NCI-H345 (cell line): ENCODE measurements at regions not wholly inside any gene's neighbourhood (a gene's known extent, or its start where the extent isn't known, plus 50 kb on each side); places are given as distances from the start of the nearest gene placed in this dataset.
"Not testable (repeated sequence)": the region's sequence is repeated elsewhere in the genome, so short reads cannot be mapped to it uniquely, and the experiment has no call there.

ENCODE experiments used
- DNase-seq: peaks from one replicate; lab custom pipeline; 2025; lab: John Stamatoyannopoulos, UW

- no peak for DNase-seq
Measured at GRCh38 chr12:46884362-46884761, 58.6 kb upstream of the SLC38A4 start.

GRCh38 chr12:46886541-46887041, 60.8 kb upstream of the SLC38A4 start:
- DNase-seq, result no peak

GRCh38 chr12:46887870-46888269, 62.1 kb upstream of the SLC38A4 start:
- no peak for DNase-seq

- DNase-seq, result no peak
Measured at GRCh38 chr12:46888568-46888967, 62.8 kb upstream of the SLC38A4 start.

GRCh38 chr12:46891306-46891705, 65.5 kb upstream of the SLC38A4 start:
- no peak for DNase-seq

- DNase-seq, result no peak
Measured at GRCh38 chr12:46892034-46892705, 66.4 kb upstream of the SLC38A4 start.

- no peak for DNase-seq
Measured at GRCh38 chr12:46892887-46893286, 67.1 kb upstream of the SLC38A4 start.

- DNase-seq, result no peak
Measured at GRCh38 chr12:46893434-46893833, 67.6 kb upstream of the SLC38A4 start.

GRCh38 chr12:46895726-46896125, 69.9 kb upstream of the SLC38A4 start:
- no peak for DNase-seq

- DNase-seq, result no peak
Measured at GRCh38 chr12:46896680-46897079, 70.9 kb upstream of the SLC38A4 start.

- no peak for DNase-seq
Measured at GRCh38 chr12:46898152-46898931, 72.5 kb upstream of the SLC38A4 start.

GRCh38 chr12:46898989-46899388, 73.2 kb upstream of the SLC38A4 start:
- DNase-seq, result no peak

GRCh38 chr12:46900734-46901463, 75.1 kb upstream of the SLC38A4 start:
- DNase-seq, result no peak

- no peak for DNase-seq
Measured at GRCh38 chr12:46901464-46902205, 75.8 kb upstream of the SLC38A4 start.

GRCh38 chr12:46903058-46903457, 77.3 kb upstream of the SLC38A4 start:
- DNase-seq, result no peak

GRCh38 chr12:46904406-46905238, 78.8 kb upstream of the SLC38A4 start:
- no peak for DNase-seq

GRCh38 chr12:46905239-46905627, 79.4 kb upstream of the SLC38A4 start:
- DNase-seq, result not testable (repeated sequence)

GRCh38 chr12:46907791-46908190, 82.0 kb upstream of the SLC38A4 start:
- no peak for DNase-seq

GRCh38 chr12:46908236-46908935, 82.6 kb upstream of the SLC38A4 start:
- no peak for DNase-seq

GRCh38 chr12:46908936-46909635, 83.3 kb upstream of the SLC38A4 start:
- DNase-seq, result no peak
